SH-SY5Y (cell line): ENCODE measurements at regions not wholly inside any gene's neighbourhood (a gene's known extent, or its start where the extent isn't known, plus 50 kb on each side); places are given as distances from the start of the nearest gene placed in this dataset.

Experiments used
- GATA2 ChIP-seq: IDR thresholded peaks from 2 replicates; pipeline ENCODE4 v1.6.1; 2011; ENCODE audit warnings: mild to moderate bottlenecking, low read depth, low read length
- GATA3 ChIP-seq: IDR thresholded peaks from 2 replicates; pipeline ENCODE4 v1.6.1; 2011; ENCODE audit warnings: low read depth, mild to moderate bottlenecking, low read length, moderate library complexity

DNA sequence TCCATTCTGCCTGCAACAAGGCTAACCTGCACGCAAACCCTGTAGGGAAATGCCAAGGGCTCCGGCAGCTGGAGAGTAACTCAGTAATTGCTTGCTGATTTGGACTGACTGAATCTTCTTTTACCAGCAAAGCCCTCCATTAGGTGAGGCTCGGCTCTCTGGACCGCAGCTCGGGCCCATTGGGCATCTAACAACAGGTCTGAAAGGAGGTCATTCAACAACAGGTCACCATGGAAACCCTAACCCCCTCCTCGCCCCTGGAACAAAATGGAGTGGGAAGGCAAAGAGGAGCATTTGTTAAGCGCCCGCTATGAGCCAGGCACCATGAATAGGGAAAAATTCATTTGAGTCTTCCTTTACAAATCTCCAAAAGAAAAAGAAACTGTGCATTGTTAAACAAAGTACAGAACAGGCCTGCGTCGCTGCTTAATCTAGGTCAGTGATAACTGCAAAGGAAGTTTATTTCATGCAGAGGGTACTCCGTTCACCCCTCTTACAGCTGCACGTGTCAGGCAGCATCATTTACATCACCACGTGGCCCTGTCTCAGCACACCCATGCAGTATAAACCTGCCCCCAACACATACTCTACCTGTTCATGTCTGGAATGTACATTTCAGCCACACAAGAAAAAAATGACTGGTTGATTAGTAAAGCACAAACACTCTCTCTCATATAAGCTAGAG lies 248.8 kb upstream of the NEBL start:
- no peak for TF ChIP-seq GATA3
- no peak for TF ChIP-seq GATA2
